Fibroblast of lung (primary cell): ENCODE measurements at regions not wholly inside any gene's neighbourhood (a gene's known extent, or its start where the extent isn't known, plus 50 kb on each side); places are given as distances from the start of the nearest gene placed in this dataset.

Experiments
- EZH2 ChIP-seq: IDR thresholded peaks from 2 replicates; pipeline ENCODE4 v1.5.1; 2012; ENCODE audit warnings: low read length, control low read depth, mild to moderate bottlenecking; ENCODE audit errors: missing control alignments
- TF ChIP-seq, protein P1 (sequence below), 2 donors: IDR thresholded peaks in 1 of 2; conservative IDR thresholded peaks in 1 of 2; 1 replicate in 1 of 2; 2 replicates in 1 of 2; pipeline ENCODE4 v1.5.1; 2011 to 2012; ENCODE audit warnings: low read length in 2 of 2, control low read depth in 1 of 2, inconsistent platforms in 1 of 2, low read depth in 1 of 2, mild to moderate bottlenecking in 1 of 2

DNA sequence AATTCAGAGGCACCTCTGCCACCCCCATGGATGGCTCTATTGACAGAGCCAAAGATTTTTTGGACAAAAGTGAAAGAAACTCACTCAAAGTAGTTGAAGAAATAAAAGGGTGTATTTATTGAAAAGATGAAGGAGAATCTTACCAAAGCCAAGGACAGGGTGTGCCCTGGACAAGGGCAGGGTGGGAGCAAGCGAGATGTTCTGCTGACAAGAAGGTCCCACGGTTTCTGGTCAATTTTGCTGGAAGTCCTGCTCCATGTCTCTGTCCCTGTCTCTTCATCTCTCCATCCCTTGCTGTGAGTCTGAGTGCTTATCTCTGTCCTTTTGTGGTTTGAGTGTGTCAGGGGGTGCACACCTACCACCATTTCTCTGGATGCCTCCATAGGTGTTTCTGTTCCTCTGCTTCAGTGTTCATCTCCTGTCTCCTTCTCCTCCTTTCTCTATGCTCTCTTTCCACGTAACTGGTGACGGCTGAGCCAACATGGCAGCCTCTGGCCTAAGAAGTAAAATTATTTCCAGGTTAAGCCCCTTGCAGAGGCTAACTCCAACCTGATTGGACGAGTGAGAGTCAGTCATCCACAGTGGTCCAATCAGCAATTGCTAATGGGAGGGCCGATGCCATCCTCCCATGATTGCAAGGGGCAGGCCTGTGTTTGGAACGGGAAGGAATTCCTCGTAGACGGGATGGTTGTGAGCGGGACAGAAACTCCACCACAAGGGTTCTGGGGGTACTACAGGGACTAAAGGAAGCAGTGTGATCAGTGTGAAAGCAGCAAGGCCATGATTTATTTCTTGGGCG, 502.1 kb upstream of the CDH4 start:
- TF ChIP-seq, protein P1, sequence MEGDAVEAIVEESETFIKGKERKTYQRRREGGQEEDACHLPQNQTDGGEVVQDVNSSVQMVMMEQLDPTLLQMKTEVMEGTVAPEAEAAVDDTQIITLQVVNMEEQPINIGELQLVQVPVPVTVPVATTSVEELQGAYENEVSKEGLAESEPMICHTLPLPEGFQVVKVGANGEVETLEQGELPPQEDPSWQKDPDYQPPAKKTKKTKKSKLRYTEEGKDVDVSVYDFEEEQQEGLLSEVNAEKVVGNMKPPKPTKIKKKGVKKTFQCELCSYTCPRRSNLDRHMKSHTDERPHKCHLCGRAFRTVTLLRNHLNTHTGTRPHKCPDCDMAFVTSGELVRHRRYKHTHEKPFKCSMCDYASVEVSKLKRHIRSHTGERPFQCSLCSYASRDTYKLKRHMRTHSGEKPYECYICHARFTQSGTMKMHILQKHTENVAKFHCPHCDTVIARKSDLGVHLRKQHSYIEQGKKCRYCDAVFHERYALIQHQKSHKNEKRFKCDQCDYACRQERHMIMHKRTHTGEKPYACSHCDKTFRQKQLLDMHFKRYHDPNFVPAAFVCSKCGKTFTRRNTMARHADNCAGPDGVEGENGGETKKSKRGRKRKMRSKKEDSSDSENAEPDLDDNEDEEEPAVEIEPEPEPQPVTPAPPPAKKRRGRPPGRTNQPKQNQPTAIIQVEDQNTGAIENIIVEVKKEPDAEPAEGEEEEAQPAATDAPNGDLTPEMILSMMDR (conservative IDR thresholded peaks at IDR 0.05 in 1 of 2, IDR thresholded peaks at IDR 0.05 in 1 of 2; ENCODE audit: low read depth in 1 of 2, low read length in 2 of 2) = no peak
- TF ChIP-seq EZH2 = no peak
